SK-N-SH (cell line): ENCODE measurements at regions not wholly inside any gene's neighbourhood (a gene's known extent, or its start where the extent isn't known, plus 50 kb on each side); places are given as distances from the start of the nearest gene placed in this dataset.

ENCODE experiments used
- CTCF ChIA-PET: fragments of 300-600, 350-600 bp; formaldehyde crosslinking; extraction: SDS; loops from one replicate; lab custom pipeline; 2021; lab: Yijun Ruan, JAX
- POLR2A ChIA-PET: fragments of 350-600 bp; sonication (Branson Sonifier 250); formaldehyde crosslinking; extraction: SDS; loops from one replicate; lab custom pipeline; 2020; ENCODE audit warnings: antibody characterized with exemption, inconsistent platforms; lab: Yijun Ruan, JAX
- DNase-seq: peaks from one replicate; pipeline ENCODE4 v3.0.0; 2012
- H2AFZ ChIP-seq: fragments of 200-600 bp; sonication (generic); 2 replicates; pipeline ENCODE4 v1.8.1; 2016; ENCODE audit warnings: antibody characterized with exemption, mild to moderate bottlenecking, low read depth
- H3F3A ChIP-seq: fragments of 200-600 bp; sonication (generic); replicated peaks from 2 replicates; pipeline ENCODE3; 2016; ENCODE audit warnings: antibody characterized with exemption, mild to moderate bottlenecking; ENCODE audit not compliant: insufficient read depth
- H3K27ac ChIP-seq, 2 experiments: fragments of 200-500 bp in 1 of 2; fragments of 200-600 bp in 1 of 2; sonication (Bioruptor generic) in 1 of 2; sonication (generic), shearing (Covaris generic) in 1 of 2; 2 replicates each; pipeline versions ENCODE4 v1.5.1 to v1.6.1; 2014 to 2016; ENCODE audit warnings: low read depth in 2 of 2, inconsistent platforms in 1 of 2, low read length in 1 of 2, mild to moderate bottlenecking in 1 of 2, mixed read lengths in 1 of 2
- H3K27me3 ChIP-seq: fragments of 200-600 bp; sonication (generic), shearing (Covaris generic); 2 replicates; pipeline ENCODE4 v1.6.1; 2016; ENCODE audit warnings: mixed run types; ENCODE audit not compliant: insufficient read depth
- H3K36me3 ChIP-seq, 2 experiments: fragments of 200-500 bp in 1 of 2; fragments of 200-600 bp in 1 of 2; sonication (Bioruptor generic) in 1 of 2; sonication (generic) in 1 of 2; replicated peaks in 1 of 2; 2 replicates each; pipeline versions ENCODE3 to v1.5.1; 2014 to 2016; ENCODE audit warnings: low read length in 1 of 2, mild to moderate bottlenecking in 1 of 2; ENCODE audit not compliant: insufficient read depth in 2 of 2, control insufficient read depth in 1 of 2
- H3K4me1 ChIP-seq, 2 experiments: fragments of 200-500 bp in 1 of 2; fragments of 200-600 bp in 1 of 2; sonication (Bioruptor generic) in 1 of 2; sonication (generic), shearing (Covaris generic) in 1 of 2; 2 replicates each; pipeline versions ENCODE4 v1.5.1 to v1.6.1; 2014 to 2016; ENCODE audit warnings: low read depth in 1 of 2, low read length in 1 of 2, mixed run types in 1 of 2; ENCODE audit not compliant: insufficient read depth in 2 of 2, control insufficient read depth in 1 of 2
- H3K4me2 ChIP-seq: fragments of 200-600 bp; sonication (generic), shearing (Covaris generic); 2 replicates; pipeline ENCODE4 v1.6.1; 2017; ENCODE audit warnings: mixed run types
- H3K4me3 ChIP-seq, 2 experiments: fragments of 200-500 bp in 1 of 2; fragments of 200-600 bp in 1 of 2; sonication (Bioruptor generic) in 1 of 2; sonication (generic), shearing (Covaris generic) in 1 of 2; 2 replicates each; pipeline versions ENCODE4 v1.5.1 to v1.8.1; 2014 to 2016; ENCODE audit warnings: low read depth in 2 of 2, inconsistent platforms in 1 of 2, low read length in 1 of 2, mild to moderate bottlenecking in 1 of 2, mixed read lengths in 1 of 2, moderate library complexity in 1 of 2
- H3K79me2 ChIP-seq: fragments of 200-600 bp; sonication (generic); 2 replicates; pipeline ENCODE4 v1.8.1; 2017; ENCODE audit warnings: mild to moderate bottlenecking; ENCODE audit not compliant: insufficient read depth
- H3K9ac ChIP-seq: fragments of 200-600 bp; sonication (generic); 2 replicates; pipeline ENCODE4 v1.6.1; 2017; ENCODE audit warnings: mixed run types
- H3K9me2 ChIP-seq: fragments of 200-600 bp; sonication (generic); 2 replicates; pipeline ENCODE4 v1.6.1; 2017; ENCODE audit warnings: mixed run types
- H3K9me3 ChIP-seq: fragments of 200-600 bp; sonication (generic); 2 replicates; pipeline ENCODE4 v1.6.1; 2017; ENCODE audit warnings: mixed run types, mild to moderate bottlenecking, moderate library complexity
- H4K20me1 ChIP-seq: fragments of 200-600 bp; sonication (generic); 2 replicates; pipeline ENCODE4 v1.6.1; 2017; ENCODE audit warnings: mild to moderate bottlenecking, mixed run types; ENCODE audit not compliant: insufficient read depth
- CHD2 ChIP-seq: fragments of 150-350 bp; IDR thresholded peaks from 2 replicates; pipeline ENCODE4 v1.6.1; 2018; ENCODE audit warnings: low read length; ENCODE audit not compliant: partially characterized antibody
- FOSL2 ChIP-seq: IDR thresholded peaks from 2 replicates; pipeline ENCODE4 v1.4.0; 2012; ENCODE audit warnings: low read depth, mild to moderate bottlenecking, moderate library complexity, borderline replicate concordance
- FOXJ3 ChIP-seq: sonication (generic); formaldehyde crosslinking; IDR thresholded peaks from 2 replicates; pipeline ENCODE4 v1.5.1; 2020; ENCODE audit warnings: mild to moderate bottlenecking, missing genetic modification reagents
- GATA2 ChIP-seq: sonication (generic); formaldehyde crosslinking; IDR thresholded peaks from 2 replicates; pipeline ENCODE4 v1.5.0; 2020; ENCODE audit warnings: mild to moderate bottlenecking, missing genetic modification reagents
- JUND ChIP-seq: IDR thresholded peaks from 2 replicates; pipeline ENCODE4 v1.4.0; 2012
- MEF2A ChIP-seq: IDR thresholded peaks from 2 replicates; pipeline ENCODE4 v1.4.0; 2012; ENCODE audit warnings: low read depth, borderline replicate concordance
- MXI1 ChIP-seq: IDR thresholded peaks from 2 replicates; pipeline ENCODE4 v1.6.1; 2012; ENCODE audit warnings: mild to moderate bottlenecking, low read depth, low read length, improper control_type of control experiment
- NRF1 ChIP-seq: IDR thresholded peaks from 2 replicates; pipeline ENCODE4 v1.6.1; 2012; ENCODE audit warnings: low read depth, mild to moderate bottlenecking, low read length
- RAD21 ChIP-seq: IDR thresholded peaks from 2 replicates; pipeline ENCODE4 v1.6.1; 2012; ENCODE audit warnings: mild to moderate bottlenecking, low read length
- RCOR1 ChIP-seq: fragments of 150-350 bp; IDR thresholded peaks from 2 replicates; pipeline ENCODE4 v1.6.1; 2017; ENCODE audit warnings: antibody characterized with exemption, low read length
- RFX5 ChIP-seq: IDR thresholded peaks from 2 replicates; pipeline ENCODE4 v1.6.1; 2012; ENCODE audit warnings: mild to moderate bottlenecking, improper control_type of control experiment, low read length
- SIN3A ChIP-seq: IDR thresholded peaks from 2 replicates; pipeline ENCODE4 v1.6.1; 2012; ENCODE audit warnings: low read depth, mild to moderate bottlenecking, low read length, moderate library complexity, borderline replicate concordance
- SMC3 ChIP-seq: IDR thresholded peaks from 2 replicates; pipeline ENCODE4 v1.6.1; 2012; ENCODE audit warnings: low read depth, low read length, improper control_type of control experiment
- TAF1 ChIP-seq: IDR thresholded peaks from 2 replicates; pipeline ENCODE4 v1.6.1; 2012; ENCODE audit warnings: low read depth, mild to moderate bottlenecking, low read length, moderate library complexity, borderline replicate concordance
- YY1 ChIP-seq: IDR thresholded peaks from 2 replicates; pipeline ENCODE4 v1.4.0; 2012; ENCODE audit warnings: low read depth, mild to moderate bottlenecking
- WGBS: methylation state at CpG from one replicate; pipeline ENCODE4 v1.1.6; 2017; ENCODE audit warnings: low lambda C conversion rate; 5-methylcytosine and 5-hydroxymethylcytosine counted together
- TF ChIP-seq, protein P1 (sequence below): IDR thresholded peaks from 2 replicates; pipeline ENCODE4 v1.4.0; 2012; ENCODE audit warnings: low read depth, borderline replicate concordance
- TF ChIP-seq, protein P2 (sequence below): IDR thresholded peaks from 2 replicates; pipeline ENCODE4; 2012
- TF ChIP-seq, protein P3 (sequence below): fragments of 150-350 bp; IDR thresholded peaks from 2 replicates; pipeline ENCODE4 v1.6.1; 2016; ENCODE audit warnings: mild to moderate bottlenecking, low read depth, low read length
- TF ChIP-seq, protein P4 (sequence below): fragments of 200-600 bp; sonication (generic); IDR thresholded peaks from 2 replicates; pipeline ENCODE4 v1.6.1; 2017; ENCODE audit warnings: antibody characterized with exemption, mild to moderate bottlenecking, moderate library complexity
- TF ChIP-seq, protein P5 (sequence below): IDR thresholded peaks from 2 replicates; pipeline ENCODE4 v1.4.0; 2012; ENCODE audit warnings: low read depth

DNA sequence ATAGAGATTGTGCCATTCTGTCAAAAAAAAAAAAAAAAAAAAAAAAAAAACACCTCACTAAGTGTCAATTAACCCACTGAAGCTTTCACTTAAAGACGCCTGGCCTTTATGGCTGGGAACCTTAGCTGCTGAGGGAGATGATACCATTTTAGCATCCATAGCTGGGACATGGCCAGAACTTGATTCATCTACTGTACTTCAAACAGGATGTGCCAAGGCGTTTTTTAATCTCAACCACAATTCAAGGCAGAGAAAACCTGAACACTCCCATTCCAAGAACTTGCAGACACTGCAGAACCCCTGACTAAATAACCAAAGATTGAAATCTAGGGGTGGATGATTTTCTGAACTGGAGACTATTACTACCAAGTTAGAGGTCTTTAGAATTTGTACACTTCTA is 996.6 kb downstream of the SORCS1 start:
- no peak overlapping the region for H3K9ac ChIP-seq
- WGBS: 18% methylated on average over 2 of the region's 2 CpGs
- H3F3A ChIP-seq: no peaks in the 10 kb centered on the region
- no peak overlapping the region for H3K4me2 ChIP-seq
- POLR2A ChIA-PET: no interaction called here
- TF ChIP-seq, protein P1, sequence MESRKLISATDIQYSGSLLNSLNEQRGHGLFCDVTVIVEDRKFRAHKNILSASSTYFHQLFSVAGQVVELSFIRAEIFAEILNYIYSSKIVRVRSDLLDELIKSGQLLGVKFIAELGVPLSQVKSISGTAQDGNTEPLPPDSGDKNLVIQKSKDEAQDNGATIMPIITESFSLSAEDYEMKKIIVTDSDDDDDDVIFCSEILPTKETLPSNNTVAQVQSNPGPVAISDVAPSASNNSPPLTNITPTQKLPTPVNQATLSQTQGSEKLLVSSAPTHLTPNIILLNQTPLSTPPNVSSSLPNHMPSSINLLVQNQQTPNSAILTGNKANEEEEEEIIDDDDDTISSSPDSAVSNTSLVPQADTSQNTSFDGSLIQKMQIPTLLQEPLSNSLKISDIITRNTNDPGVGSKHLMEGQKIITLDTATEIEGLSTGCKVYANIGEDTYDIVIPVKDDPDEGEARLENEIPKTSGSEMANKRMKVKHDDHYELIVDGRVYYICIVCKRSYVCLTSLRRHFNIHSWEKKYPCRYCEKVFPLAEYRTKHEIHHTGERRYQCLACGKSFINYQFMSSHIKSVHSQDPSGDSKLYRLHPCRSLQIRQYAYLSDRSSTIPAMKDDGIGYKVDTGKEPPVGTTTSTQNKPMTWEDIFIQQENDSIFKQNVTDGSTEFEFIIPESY: no peak
- TF ChIP-seq, protein P2, sequence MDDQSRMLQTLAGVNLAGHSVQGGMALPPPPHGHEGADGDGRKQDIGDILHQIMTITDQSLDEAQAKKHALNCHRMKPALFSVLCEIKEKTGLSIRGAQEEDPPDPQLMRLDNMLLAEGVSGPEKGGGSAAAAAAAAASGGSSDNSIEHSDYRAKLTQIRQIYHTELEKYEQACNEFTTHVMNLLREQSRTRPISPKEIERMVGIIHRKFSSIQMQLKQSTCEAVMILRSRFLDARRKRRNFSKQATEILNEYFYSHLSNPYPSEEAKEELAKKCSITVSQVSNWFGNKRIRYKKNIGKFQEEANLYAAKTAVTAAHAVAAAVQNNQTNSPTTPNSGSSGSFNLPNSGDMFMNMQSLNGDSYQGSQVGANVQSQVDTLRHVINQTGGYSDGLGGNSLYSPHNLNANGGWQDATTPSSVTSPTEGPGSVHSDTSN: no peak
- TF ChIP-seq RCOR1 (no peak), GATA2 (CRISPR knock-in tag) (no peak), RFX5 (no peak), SMC3 (no peak), YY1 (no peak), RAD21 (no peak), CHD2 (no peak), NRF1 (no peak), MXI1 (no peak), FOSL2 (no peak)
- TF ChIP-seq, protein P3, sequence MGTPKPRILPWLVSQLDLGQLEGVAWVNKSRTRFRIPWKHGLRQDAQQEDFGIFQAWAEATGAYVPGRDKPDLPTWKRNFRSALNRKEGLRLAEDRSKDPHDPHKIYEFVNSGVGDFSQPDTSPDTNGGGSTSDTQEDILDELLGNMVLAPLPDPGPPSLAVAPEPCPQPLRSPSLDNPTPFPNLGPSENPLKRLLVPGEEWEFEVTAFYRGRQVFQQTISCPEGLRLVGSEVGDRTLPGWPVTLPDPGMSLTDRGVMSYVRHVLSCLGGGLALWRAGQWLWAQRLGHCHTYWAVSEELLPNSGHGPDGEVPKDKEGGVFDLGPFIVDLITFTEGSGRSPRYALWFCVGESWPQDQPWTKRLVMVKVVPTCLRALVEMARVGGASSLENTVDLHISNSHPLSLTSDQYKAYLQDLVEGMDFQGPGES: no peak
- CTCF ChIA-PET: no interaction called here
- H3K4me1 ChIP-seq: no peaks in the 10 kb centered on the region
- no peaks in the 10 kb centered on the region for H3K27me3 ChIP-seq
- H3K9me2 ChIP-seq: no peaks in the 10 kb centered on the region
- no peak for DNase-seq
- H3K36me3 ChIP-seq: no peaks in the 10 kb centered on the region
- H4K20me1 ChIP-seq: no peaks in the 10 kb centered on the region
- H3K79me2 ChIP-seq: no peaks in the 10 kb centered on the region
- no peaks in the 10 kb centered on the region for H3K9me3 ChIP-seq
- H3K27ac ChIP-seq: no peak overlapping the region
- H3K4me3 ChIP-seq: no peak overlapping the region
- no peak overlapping the region for H2AFZ ChIP-seq

DNA sequence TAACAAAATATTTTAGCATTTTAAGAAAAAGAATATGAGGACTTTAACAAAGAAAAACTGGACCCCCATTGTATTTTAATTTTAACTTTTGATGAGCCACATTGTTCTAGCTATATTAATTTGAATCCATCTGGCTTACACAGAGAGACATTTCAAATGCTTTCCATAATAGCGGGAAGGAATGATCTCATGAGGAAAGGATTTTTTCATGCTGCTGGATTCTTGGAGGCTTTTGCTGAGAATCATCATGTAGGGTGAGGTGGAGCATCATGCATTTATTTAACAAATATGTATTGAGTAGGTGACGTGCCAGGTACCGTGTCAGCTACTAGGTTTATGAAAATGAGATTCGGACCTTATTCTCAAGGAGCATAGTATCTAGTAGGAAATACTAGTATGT is 1006.3 kb downstream of the SORCS1 start:
- CTCF ChIA-PET: interaction anchor here (1.9 to 2.7 kb wide), 2 partner anchors 9 to 10 kb away, joined by 4 to 8 read pairs; no protein-coding TSS in a partner anchor
- H3K4me2 ChIP-seq: no peak overlapping the region
- no peaks in the 10 kb centered on the region for H4K20me1 ChIP-seq
- H3K9ac ChIP-seq: no peak overlapping the region
- no peak overlapping the region for H3K27ac ChIP-seq
- no peaks in the 10 kb centered on the region for H3K9me2 ChIP-seq
- H3K79me2 ChIP-seq: no peaks in the 10 kb centered on the region
- TF ChIP-seq TAF1: no peak
- TF ChIP-seq FOSL2: no peak
- TF ChIP-seq RFX5: no peak
- no peak for TF ChIP-seq MEF2A
- TF ChIP-seq, protein P4, sequence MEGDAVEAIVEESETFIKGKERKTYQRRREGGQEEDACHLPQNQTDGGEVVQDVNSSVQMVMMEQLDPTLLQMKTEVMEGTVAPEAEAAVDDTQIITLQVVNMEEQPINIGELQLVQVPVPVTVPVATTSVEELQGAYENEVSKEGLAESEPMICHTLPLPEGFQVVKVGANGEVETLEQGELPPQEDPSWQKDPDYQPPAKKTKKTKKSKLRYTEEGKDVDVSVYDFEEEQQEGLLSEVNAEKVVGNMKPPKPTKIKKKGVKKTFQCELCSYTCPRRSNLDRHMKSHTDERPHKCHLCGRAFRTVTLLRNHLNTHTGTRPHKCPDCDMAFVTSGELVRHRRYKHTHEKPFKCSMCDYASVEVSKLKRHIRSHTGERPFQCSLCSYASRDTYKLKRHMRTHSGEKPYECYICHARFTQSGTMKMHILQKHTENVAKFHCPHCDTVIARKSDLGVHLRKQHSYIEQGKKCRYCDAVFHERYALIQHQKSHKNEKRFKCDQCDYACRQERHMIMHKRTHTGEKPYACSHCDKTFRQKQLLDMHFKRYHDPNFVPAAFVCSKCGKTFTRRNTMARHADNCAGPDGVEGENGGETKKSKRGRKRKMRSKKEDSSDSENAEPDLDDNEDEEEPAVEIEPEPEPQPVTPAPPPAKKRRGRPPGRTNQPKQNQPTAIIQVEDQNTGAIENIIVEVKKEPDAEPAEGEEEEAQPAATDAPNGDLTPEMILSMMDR: no peak
- no peak for TF ChIP-seq SIN3A
- no peak for TF ChIP-seq SMC3
- TF ChIP-seq JUND: no peak
- TF ChIP-seq GATA2 (CRISPR knock-in tag): no peak
- TF ChIP-seq, protein P5, sequence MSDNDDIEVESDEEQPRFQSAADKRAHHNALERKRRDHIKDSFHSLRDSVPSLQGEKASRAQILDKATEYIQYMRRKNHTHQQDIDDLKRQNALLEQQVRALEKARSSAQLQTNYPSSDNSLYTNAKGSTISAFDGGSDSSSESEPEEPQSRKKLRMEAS: no peak
- no peak for TF ChIP-seq FOXJ3
- no peak for TF ChIP-seq RCOR1
- TF ChIP-seq RAD21: no peak
- TF ChIP-seq, all 33 proteins: peak for 0
- Histone ChIP-seq H3K4me1 (no peaks in the 10 kb centered on the region), H2AFZ (no peak overlapping the region), H3K36me3 (no peaks in the 10 kb centered on the region), H3K27me3 (no peaks in the 10 kb centered on the region), H3K4me3 (no peak overlapping the region), H3K9me3 (peaks cover 4% of the 10 kb centered on the region; the same call in 1 of the 2 replicates), H3F3A (no peaks in the 10 kb centered on the region)
- no peak for DNase-seq
- POLR2A ChIA-PET: no interaction called here
- WGBS: 44% methylated on average over 4 of the region's 4 CpGs
